CD14-positive monocyte (primary cell): ENCODE measurements at regions not wholly inside any gene's neighbourhood (a gene's known extent, or its start where the extent isn't known, plus 50 kb on each side); places are given as distances from the start of the nearest gene placed in this dataset.

Source experiments
- DNase-seq, 3 donors: peaks; one replicate each; pipeline ENCODE4 v3.0.0-alpha.2; 2011 to 2022
- H2AFZ ChIP-seq: 2 replicates; pipeline ENCODE4 v1.6.0; 2012; ENCODE audit warnings: mild to moderate bottlenecking, low read depth, low read length, inconsistent platforms; ENCODE audit not compliant: insufficient read depth, poor library complexity, severe bottlenecking
- H3K27ac ChIP-seq, 2 donors: 1 replicate in 1 of 2; 2 replicates in 1 of 2; pipeline ENCODE4 v1.5.1; 2012 to 2013; ENCODE audit warnings: low read length in 2 of 2, control low read depth in 1 of 2, inconsistent platforms in 1 of 2, low read depth in 1 of 2, mild to moderate bottlenecking in 1 of 2
- H3K27me3 ChIP-seq, 2 donors: one replicate each; pipeline versions ENCODE4 v1.6.0 to v1.6.1; 2011 to 2013; ENCODE audit warnings: low read length in 2 of 2; ENCODE audit not compliant: control insufficient read depth in 2 of 2, insufficient read depth in 2 of 2
- H3K36me3 ChIP-seq, 2 donors: replicated peaks in 1 of 2; 1 replicate in 1 of 2; 2 replicates in 1 of 2; pipeline versions ENCODE4 v1.5.1 to v1.6.1; 2012 to 2013; ENCODE audit warnings: low read length in 2 of 2, control low read depth in 1 of 2, inconsistent platforms in 1 of 2, mild to moderate bottlenecking in 1 of 2; ENCODE audit not compliant: insufficient read depth in 2 of 2, control insufficient read depth in 1 of 2
- H3K4me1 ChIP-seq, 2 donors: 1 replicate in 1 of 2; 2 replicates in 1 of 2; pipeline versions ENCODE4 v1.5.1 to v1.6.1; 2012 to 2013; ENCODE audit warnings: low read length in 2 of 2, control low read depth in 1 of 2, inconsistent platforms in 1 of 2, mild to moderate bottlenecking in 1 of 2, moderate library complexity in 1 of 2; ENCODE audit not compliant: insufficient read depth in 2 of 2, control insufficient read depth in 1 of 2
- H3K4me2 ChIP-seq: replicated peaks from 2 replicates; pipeline ENCODE3; 2012; ENCODE audit warnings: low read length, moderate library complexity, mild to moderate bottlenecking; ENCODE audit not compliant: poor library complexity, severe bottlenecking; ENCODE audit errors: extremely low read depth
- H3K4me3 ChIP-seq, 3 experiments: fragments of 200-600 bp in 1 of 3; sonication (generic) in 1 of 3; replicated peaks in 1 of 3; 1 replicate in 2 of 3; 2 replicates in 1 of 3; pipeline ENCODE4 v1.5.1; 2011 to 2013; ENCODE audit warnings: low read length in 3 of 3, mild to moderate bottlenecking in 3 of 3, control low read depth in 2 of 3, low read depth in 2 of 3, inconsistent platforms in 1 of 3, moderate library complexity in 1 of 3
- H3K79me2 ChIP-seq: 2 replicates; pipeline ENCODE4 v1.6.0; 2012; ENCODE audit warnings: mild to moderate bottlenecking, control low read depth, inconsistent platforms, low read length, moderate library complexity; ENCODE audit not compliant: insufficient read depth
- H3K9ac ChIP-seq: 2 replicates; pipeline ENCODE4 v1.6.0; 2017; ENCODE audit warnings: low read length, mild to moderate bottlenecking; ENCODE audit not compliant: insufficient read depth, poor library complexity, severe bottlenecking
- H3K9me3 ChIP-seq, 2 donors: replicated peaks in 1 of 2; 1 replicate in 1 of 2; 2 replicates in 1 of 2; pipeline versions ENCODE4 v1.5.1 to v1.6.1; 2012 to 2013; ENCODE audit warnings: low read length in 2 of 2, control low read depth in 1 of 2; ENCODE audit not compliant: control insufficient read depth in 1 of 2, insufficient read depth in 1 of 2
- H4K20me1 ChIP-seq: 2 replicates; pipeline ENCODE4 v1.6.0; 2012; ENCODE audit warnings: mild to moderate bottlenecking, low read length, control low read depth, moderate library complexity; ENCODE audit not compliant: insufficient read depth
- H3K27ac Mint-ChIP-seq, 7 donors: one replicate each; pipeline ENCODE4 v1.8.0; 2020; ENCODE audit warnings: mild to moderate bottlenecking in 7 of 7, mixed read lengths in 7 of 7, moderate library complexity in 6 of 7, inconsistent platforms in 2 of 7
- H3K27me3 Mint-ChIP-seq, 3 donors: one replicate each; pipeline ENCODE4 v1.8.0; 2021 to 2022; ENCODE audit warnings: low read depth in 3 of 3, mild to moderate bottlenecking in 3 of 3, mixed read lengths in 3 of 3, moderate library complexity in 3 of 3, inconsistent platforms in 1 of 3
- H3K36me3 Mint-ChIP-seq, 2 donors: one replicate each; pipeline ENCODE4 v1.8.0; 2020; ENCODE audit warnings: mixed read lengths in 2 of 2, inconsistent platforms in 1 of 2, mild to moderate bottlenecking in 1 of 2
- H3K4me1 Mint-ChIP-seq: one replicate; pipeline ENCODE4 v1.8.0; 2020; ENCODE audit warnings: mild to moderate bottlenecking, mixed read lengths
- H3K4me3 Mint-ChIP-seq, 2 donors: one replicate each; pipeline ENCODE4 v1.8.0; 2020; ENCODE audit warnings: mild to moderate bottlenecking in 2 of 2, mixed read lengths in 2 of 2, moderate library complexity in 1 of 2
- H3K9me3 Mint-ChIP-seq, 7 donors: one replicate each; pipeline ENCODE4 v1.8.0; 2020 to 2022; ENCODE audit warnings: mixed read lengths in 7 of 7, mild to moderate bottlenecking in 6 of 7, moderate library complexity in 6 of 7, inconsistent platforms in 2 of 7
- WGBS: methylation state at CpG from one replicate; pipeline ENCODE4 v1.1.5; 2013; ENCODE audit warnings: missing lambda C conversion rate; ENCODE audit not compliant: insufficient coverage; 5-methylcytosine and 5-hydroxymethylcytosine counted together
- intact Hi-C, 2 donors: fragments of 100-400 bp; cut with micrococcal nuclease; formaldehyde crosslinking; loops; one replicate each; pipeline versions ENCODE4 v1.15.0 to v1.15.1; 2023
- TF ChIP-seq, protein P1 (sequence below): fragments of 200-600 bp; IDR thresholded peaks from one replicate; pipeline ENCODE4 v1.8.0; 2022; ENCODE audit warnings: antibody characterized with exemption, mild to moderate bottlenecking

DNA sequence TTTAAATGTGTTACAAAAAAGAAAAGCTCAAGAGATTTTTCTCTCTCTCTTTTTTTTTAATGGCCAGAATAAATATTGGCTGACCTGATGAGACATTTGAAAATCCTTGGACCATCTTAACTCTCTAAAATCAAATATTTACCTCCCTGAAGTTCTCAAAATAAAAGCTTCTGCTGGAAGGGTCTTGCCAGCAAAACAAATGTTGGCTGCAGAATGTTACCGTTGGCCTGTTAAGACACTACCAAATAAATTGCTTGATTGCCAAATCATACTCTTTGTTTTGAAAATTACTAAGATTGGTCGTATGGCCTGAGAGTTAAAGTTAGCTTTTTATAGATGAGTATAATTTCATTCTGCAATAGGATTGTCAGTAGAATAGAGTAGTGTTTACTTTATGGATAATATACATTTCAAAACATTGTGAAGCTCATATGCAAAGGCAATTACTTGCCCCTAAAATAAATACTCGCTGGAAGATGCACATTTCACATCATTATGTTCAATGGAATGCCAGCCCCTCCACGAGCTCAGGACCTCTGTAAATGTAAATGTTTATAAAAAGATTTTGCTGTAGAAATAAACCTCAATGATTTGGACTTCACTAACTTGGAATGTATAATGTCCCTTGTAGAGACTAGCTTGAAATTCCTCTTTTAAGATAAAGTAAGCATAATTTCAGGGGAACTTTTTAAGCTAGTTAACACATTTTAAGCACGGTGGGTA, 193.4 kb downstream of the SOX11 start:
- H3K36me3 Mint-ChIP-seq = no peaks in the 10 kb centered on the region
- H3K4me1 Mint-ChIP-seq = no peaks in the 10 kb centered on the region
- Histone ChIP-seq H3K4me2 (no peak overlapping the region), H2AFZ (no peak overlapping the region), H3K4me3 (no peak overlapping the region), H3K27ac (no peak overlapping the region), H3K9ac (no peak overlapping the region), H4K20me1 (no peaks in the 10 kb centered on the region), H3K27me3 (no peaks in the 10 kb centered on the region), H3K36me3 (no peaks in the 10 kb centered on the region), H3K9me3 (peaks cover 5 to 10% of the 10 kb centered on the region in 2 donors), H3K4me1 (no peaks in the 10 kb centered on the region), H3K79me2 (no peaks in the 10 kb centered on the region)
- peaks cover 0 to 14% (median 3%) of the 10 kb centered on the region in 7 donors for H3K9me3 Mint-ChIP-seq
- 50% methylated on average over 1 of the region's 5 CpGs for WGBS
- no peak overlapping the region for H3K27ac Mint-ChIP-seq
- TF ChIP-seq, protein P1, sequence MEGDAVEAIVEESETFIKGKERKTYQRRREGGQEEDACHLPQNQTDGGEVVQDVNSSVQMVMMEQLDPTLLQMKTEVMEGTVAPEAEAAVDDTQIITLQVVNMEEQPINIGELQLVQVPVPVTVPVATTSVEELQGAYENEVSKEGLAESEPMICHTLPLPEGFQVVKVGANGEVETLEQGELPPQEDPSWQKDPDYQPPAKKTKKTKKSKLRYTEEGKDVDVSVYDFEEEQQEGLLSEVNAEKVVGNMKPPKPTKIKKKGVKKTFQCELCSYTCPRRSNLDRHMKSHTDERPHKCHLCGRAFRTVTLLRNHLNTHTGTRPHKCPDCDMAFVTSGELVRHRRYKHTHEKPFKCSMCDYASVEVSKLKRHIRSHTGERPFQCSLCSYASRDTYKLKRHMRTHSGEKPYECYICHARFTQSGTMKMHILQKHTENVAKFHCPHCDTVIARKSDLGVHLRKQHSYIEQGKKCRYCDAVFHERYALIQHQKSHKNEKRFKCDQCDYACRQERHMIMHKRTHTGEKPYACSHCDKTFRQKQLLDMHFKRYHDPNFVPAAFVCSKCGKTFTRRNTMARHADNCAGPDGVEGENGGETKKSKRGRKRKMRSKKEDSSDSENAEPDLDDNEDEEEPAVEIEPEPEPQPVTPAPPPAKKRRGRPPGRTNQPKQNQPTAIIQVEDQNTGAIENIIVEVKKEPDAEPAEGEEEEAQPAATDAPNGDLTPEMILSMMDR = no peak
- intact Hi-C loops = no loop called here
- DNase-seq = no peak
- H3K27me3 Mint-ChIP-seq = no peaks in the 10 kb centered on the region
- no peak overlapping the region for H3K4me3 Mint-ChIP-seq

DNA sequence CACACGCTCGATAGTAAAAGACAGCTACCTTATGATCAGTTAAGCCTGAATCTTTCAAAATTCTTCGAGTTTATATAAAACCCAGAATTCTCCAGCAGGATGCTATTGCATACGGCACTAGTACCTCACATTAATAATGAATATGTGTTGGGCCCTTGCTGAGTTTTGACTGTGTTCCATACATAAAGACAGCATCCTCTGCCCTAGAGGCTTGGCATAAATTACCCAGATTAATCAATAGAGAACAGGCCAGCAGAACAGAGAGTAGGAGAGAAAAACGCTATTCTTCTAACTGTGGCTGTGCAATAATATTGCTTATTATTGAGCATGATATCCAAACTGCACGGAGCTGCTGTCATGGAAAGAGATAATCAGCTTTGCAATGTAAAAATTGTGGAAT, 194.3 kb downstream of the SOX11 start:
- Histone ChIP-seq H2AFZ (no peak overlapping the region), H4K20me1 (no peaks in the 10 kb centered on the region), H3K79me2 (no peaks in the 10 kb centered on the region), H3K4me2 (no peak overlapping the region), H3K36me3 (no peaks in the 10 kb centered on the region), H3K4me1 (no peaks in the 10 kb centered on the region), H3K9ac (no peak overlapping the region), H3K9me3 (peaks cover 5 to 10% of the 10 kb centered on the region in 2 donors), H3K27me3 (no peaks in the 10 kb centered on the region), H3K27ac (no peak overlapping the region), H3K4me3 (no peak overlapping the region)
- H3K4me1 Mint-ChIP-seq = no peaks in the 10 kb centered on the region
- DNase-seq = no peak
- no peaks in the 10 kb centered on the region for H3K36me3 Mint-ChIP-seq
- H3K4me3 Mint-ChIP-seq = no peak overlapping the region
- H3K27ac Mint-ChIP-seq = no peak overlapping the region
- intact Hi-C loops = no loop called here
- no peaks in the 10 kb centered on the region for H3K27me3 Mint-ChIP-seq
- peaks cover 0 to 14% (median 3%) of the 10 kb centered on the region in 7 donors for H3K9me3 Mint-ChIP-seq
- TF ChIP-seq, protein P1 = no peak
- 67% methylated on average over 1 of the region's 6 CpGs for WGBS
